CD4-positive, alpha-beta T cell treated with Interleukin-2 at 100 ng/mL for 4 hours (primary cell): ENCODE measurements at regions not wholly inside any gene's neighbourhood (a gene's known extent, or its start where the extent isn't known, plus 50 kb on each side); places are given as distances from the start of the nearest gene placed in this dataset.

Experiments
- DNase-seq: peaks from one replicate; pipeline ENCODE4 v3.0.0-alpha.2; 2020; ENCODE audit warnings: low spot score

GRCh38 chr15:96222981-96223380 is 107.5 kb upstream of the NR2F2 start:
- DNase-seq: no peak

- no peak for DNase-seq
Observed at GRCh38 chr15:96223939-96224338, 106.6 kb upstream of the NR2F2 start.

- no peak for DNase-seq
Observed at GRCh38 chr15:96225642-96226259, 104.7 kb upstream of the NR2F2 start.

- DNase-seq: no peak
Observed at GRCh38 chr15:96230526-96231181, 99.8 kb upstream of the NR2F2 start.

GRCh38 chr15:96232335-96232734 is 98.2 kb upstream of the NR2F2 start:
- DNase-seq: no peak

- DNase-seq: no peak
Observed at GRCh38 chr15:96234109-96234892, 96.2 kb upstream of the NR2F2 start.

DNA sequence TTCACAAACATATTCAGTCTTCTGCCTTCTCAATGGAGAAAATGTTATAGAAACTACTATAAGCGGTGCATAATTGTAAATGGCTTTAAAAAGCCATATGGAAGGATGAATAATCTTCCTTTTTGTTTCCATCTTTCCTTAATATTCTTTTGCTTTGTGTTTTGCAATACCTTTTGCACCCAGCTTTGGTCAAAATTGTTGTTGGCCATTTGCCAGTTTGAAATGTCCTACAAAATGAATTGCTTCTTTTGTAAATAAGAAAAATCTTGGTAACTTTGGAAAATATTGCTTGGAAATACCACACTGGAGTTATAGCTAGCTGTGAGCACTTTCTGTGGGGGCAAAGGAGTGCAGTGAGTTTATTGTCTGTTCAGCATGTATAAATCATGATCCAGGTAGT is 93.5 kb upstream of the NR2F2 start:
- no peak for DNase-seq

- no peak for DNase-seq
Observed at GRCh38 chr15:96242761-96243160, 87.7 kb upstream of the NR2F2 start.

DNA sequence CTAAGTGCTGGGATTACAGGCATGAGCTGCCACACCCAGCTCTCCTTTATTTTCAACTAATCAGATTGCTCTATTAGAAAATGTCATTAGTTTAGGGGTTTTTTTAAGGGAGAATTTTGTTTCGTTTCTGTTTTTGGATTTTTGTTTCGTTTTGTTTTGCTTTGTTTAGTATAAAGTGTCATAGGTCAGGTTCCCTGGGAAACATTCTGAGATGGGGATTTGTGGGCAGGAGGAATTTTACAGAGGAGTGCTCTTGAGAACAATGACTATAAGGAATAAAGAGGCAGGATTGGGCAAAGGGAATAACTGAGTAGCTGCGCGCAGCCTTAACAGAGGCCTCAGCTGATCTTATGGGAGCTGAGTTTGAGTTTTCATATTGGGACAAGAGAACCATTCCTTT is 86.8 kb upstream of the NR2F2 start:
- no peak for DNase-seq

- no peak for DNase-seq
Observed at GRCh38 chr15:96245252-96245651, 85.2 kb upstream of the NR2F2 start.

GRCh38 chr15:96246057-96246456 is 84.4 kb upstream of the NR2F2 start:
- DNase-seq: no peak

DNA sequence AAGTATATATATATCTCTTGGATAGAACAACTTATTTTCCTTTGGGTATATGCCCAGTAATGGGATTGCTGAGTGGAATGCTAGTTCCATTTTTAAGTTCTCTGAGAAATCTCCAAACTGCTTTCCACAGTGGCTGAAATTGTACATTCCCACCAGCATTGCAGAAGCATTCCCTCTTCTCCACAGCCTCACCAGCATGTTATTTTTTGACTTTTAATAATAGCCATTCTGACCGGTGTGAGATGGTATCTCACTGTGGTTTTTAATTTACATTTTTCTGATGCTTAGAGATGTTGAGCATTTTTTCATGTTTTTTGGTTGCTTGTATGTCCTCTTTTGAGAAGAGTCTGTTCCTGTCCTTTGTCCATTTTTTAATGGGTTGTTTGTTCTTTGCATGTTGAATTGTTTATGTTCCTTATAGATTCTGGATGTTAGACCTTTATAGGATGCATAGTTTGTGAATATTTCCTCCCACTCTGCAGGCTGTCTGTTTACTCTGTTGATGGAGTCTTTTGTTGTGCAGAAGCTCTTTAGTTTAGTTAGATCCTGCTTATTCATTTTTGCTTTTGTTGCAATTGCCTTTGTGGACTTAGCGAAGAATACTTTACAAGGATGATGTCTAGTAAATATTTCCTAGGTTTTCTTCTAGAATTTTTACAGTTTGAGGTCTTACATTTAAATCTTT is 82.7 kb upstream of the NR2F2 start:
- DNase-seq: no peak

DNA sequence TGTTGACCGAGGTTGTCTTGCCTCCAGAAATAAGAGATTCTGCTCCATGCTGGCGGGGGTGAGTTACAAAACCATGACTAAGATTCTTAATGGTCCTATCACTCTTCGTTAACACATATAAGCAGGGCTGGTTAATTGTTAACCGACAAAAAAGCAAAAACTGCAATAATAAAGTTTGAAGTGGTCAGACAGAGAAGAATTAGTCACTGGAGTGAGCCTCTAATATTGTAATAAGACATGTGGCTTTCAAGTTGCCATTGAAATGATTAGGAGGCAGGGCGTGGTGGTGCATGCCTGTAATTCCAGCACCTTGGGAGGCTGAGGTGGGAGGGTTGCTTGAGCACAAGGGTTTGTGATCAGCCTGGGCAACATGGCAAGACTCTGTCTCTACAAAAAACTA is 78.4 kb upstream of the NR2F2 start:
- no peak for DNase-seq

GRCh38 chr15:96253006-96253747 is 77.3 kb upstream of the NR2F2 start:
- DNase-seq: no peak

- DNase-seq: no peak
Observed at GRCh38 chr15:96254173-96254572, 76.3 kb upstream of the NR2F2 start.

DNA sequence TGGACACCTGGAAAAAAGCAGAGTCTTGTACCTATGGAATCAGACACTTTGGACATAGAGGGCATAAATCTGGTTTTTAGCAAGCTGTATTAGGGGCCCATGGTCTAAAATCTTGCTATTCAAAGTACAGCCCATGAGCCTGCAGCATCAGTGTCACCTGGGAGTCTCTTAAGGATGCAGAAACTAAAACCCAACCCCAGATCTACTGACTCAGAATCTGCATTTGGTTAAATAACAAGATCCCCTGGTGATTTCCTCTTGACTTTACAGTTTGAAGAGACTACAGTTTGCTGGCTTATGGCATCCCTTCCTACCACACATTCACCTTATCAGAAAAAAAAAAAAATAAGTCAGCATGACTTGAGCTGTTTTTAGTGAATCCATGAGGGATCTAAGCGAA is 74.9 kb upstream of the NR2F2 start:
- DNase-seq: no peak

DNA sequence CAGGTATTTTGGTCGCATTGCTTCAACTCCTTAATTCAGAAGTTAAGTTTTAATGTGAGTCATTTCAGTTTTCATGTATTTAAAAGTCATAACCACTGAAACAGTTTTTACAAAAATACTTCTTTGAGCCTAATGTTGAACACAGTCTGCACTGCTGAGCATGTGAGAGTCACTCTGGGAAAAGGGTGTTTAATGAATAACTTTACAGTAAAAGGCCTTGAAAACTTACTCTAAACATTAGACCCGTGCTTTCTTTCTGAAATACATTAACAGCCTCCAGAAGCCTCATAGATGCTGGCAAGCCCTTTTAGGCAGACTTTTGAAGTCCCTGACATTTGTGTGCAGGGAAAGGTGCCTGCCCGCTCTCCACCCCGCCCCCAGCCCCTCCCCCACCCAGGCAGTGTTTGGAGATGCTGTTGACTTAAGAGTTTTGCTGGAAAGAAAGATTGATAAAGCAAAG is 68.9 kb upstream of the NR2F2 start:
- no peak for DNase-seq

- DNase-seq: no peak
Observed at GRCh38 chr15:96262097-96262496, 68.4 kb upstream of the NR2F2 start.

- no peak for DNase-seq
Observed at GRCh38 chr15:96262549-96263489, 67.7 kb upstream of the NR2F2 start.

DNA sequence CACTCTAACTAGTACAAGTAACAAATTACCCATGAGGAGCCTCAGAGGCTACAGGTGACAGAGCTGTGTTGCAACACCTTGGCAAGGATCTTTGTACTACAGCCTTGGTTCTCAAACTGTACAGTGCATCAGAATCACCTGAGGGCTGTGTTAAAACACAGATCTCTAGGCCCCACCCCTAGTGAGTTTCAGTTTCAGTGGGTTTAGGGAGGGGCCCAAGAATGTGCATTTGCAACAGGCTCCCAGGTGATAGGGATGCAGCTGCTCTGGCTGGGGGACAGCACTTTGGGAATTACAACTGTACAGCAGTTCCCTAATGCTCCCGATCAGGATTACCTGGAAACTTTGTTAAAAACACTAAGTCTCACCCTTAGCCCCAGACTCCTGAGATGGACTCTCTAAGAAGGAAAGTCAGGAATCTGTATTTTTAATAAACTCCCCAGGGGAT is 66.1 kb upstream of the NR2F2 start:
- no peak for DNase-seq
